Keratinocyte (primary cell): ENCODE measurements at regions not wholly inside any gene's neighbourhood (a gene's known extent, or its start where the extent isn't known, plus 50 kb on each side); places are given as distances from the start of the nearest gene placed in this dataset.

Experiments
- CTCF ChIP-seq, 3 experiments: IDR thresholded peaks in 1 of 3; conservative IDR thresholded peaks in 1 of 3; optimal IDR thresholded peaks in 1 of 3; 2 replicates in 2 of 3; 3 replicates in 1 of 3; pipeline versions ENCODE3 to v1.5.1; 2011; ENCODE audit warnings: low read length in 3 of 3, mild to moderate bottlenecking in 3 of 3, moderate library complexity in 2 of 3, control low read depth in 1 of 3, inconsistent platforms in 1 of 3; ENCODE audit not compliant: insufficient read depth in 2 of 3; ENCODE audit errors: extremely low read depth in 1 of 3
- EZH2 ChIP-seq: IDR thresholded peaks from one replicate; pipeline ENCODE4 v1.6.1; 2012; ENCODE audit warnings: inconsistent platforms, mild to moderate bottlenecking, low read length, moderate library complexity

- no peak for TF ChIP-seq CTCF (optimal IDR thresholded peaks at IDR 0.05 in 1 of 3, IDR thresholded peaks at IDR 0.05 in 1 of 3, conservative IDR thresholded peaks at IDR 0.05 in 1 of 3; ENCODE audit: extremely low read depth in 1 of 3, insufficient read depth in 2 of 3, low read length in 3 of 3)
- no peak for TF ChIP-seq EZH2
These were observed 65.0 kb upstream of the RNPC3 start for GRCh38 chr1:103460511-103460910.
